ENCODE measurements at regions not wholly inside any gene's neighbourhood (a gene's known extent, or its start where the extent isn't known, plus 50 kb on each side); places are given as distances from the start of the nearest gene placed in this dataset.

GRCh38 chr5:159398936-159399335, 68.6 kb upstream of the IL12B start (continued):
- no peak for TF ChIP-seq REST (IDR thresholded peaks at IDR 0.05)

GRCh38 chr5:159400476-159400875, 70.2 kb upstream of the IL12B start:
- Histone ChIP-seq H3K9ac (ENCODE audit: low read depth in 1 of 2, low read length in 2 of 2) (no peak overlapping the region), H3K9me3 (ENCODE audit: control insufficient read depth in 4 of 4, low read length in 3 of 4) (no peaks in the 10 kb centered on the region), H3K27me3 (ENCODE audit: control insufficient read depth in 4 of 4, insufficient read depth in 4 of 4, low read length in 3 of 4) (peaks cover 0 to 3% (median 0%) of the 10 kb centered on the region in 4 donors), H3K36me3 (ENCODE audit: control insufficient read depth in 4 of 4, insufficient read depth in 3 of 4, low read depth in 1 of 4, low read length in 3 of 4) (no peaks in the 10 kb centered on the region), H3K4me1 (ENCODE audit: control insufficient read depth in 4 of 4, insufficient read depth in 4 of 4, low read length in 3 of 4) (no peaks in the 10 kb centered on the region), H3K4me3 (ENCODE audit: low read depth in 1 of 3, low read length in 3 of 3) (no peak overlapping the region), H3K27ac (ENCODE audit: low read depth in 1 of 2, low read length in 2 of 2) (no peak overlapping the region)
- WGBS: 71% methylated on average over 3 of the region's 3 CpGs
- no peak for DNase-seq (ENCODE audit: low spot score)
- TF ChIP-seq YY1 (IDR thresholded peaks at IDR 0.05): no peak
- TF ChIP-seq SP1 (IDR thresholded peaks at IDR 0.05): no peak
- TF ChIP-seq NR2F2 (IDR thresholded peaks at IDR 0.05): no peak
- no peak for TF ChIP-seq REST (IDR thresholded peaks at IDR 0.05)
- TF ChIP-seq FOXA1 (IDR thresholded peaks at IDR 0.05): no peak
- no peak for TF ChIP-seq CTCF (IDR thresholded peaks at IDR 0.05; ENCODE audit: low read depth, low read length, missing input control)
- TF ChIP-seq HNF4A (conservative IDR thresholded peaks at IDR 0.05): no peak
- TF ChIP-seq RAD21 (IDR thresholded peaks at IDR 0.05): no peak
- no peak for TF ChIP-seq RXRA (IDR thresholded peaks at IDR 0.05)
- no peak for TF ChIP-seq ZBTB33 (IDR thresholded peaks at IDR 0.05)
- no peak for TF ChIP-seq ATF3 (IDR thresholded peaks at IDR 0.05)
- no peak for TF ChIP-seq JUND (IDR thresholded peaks at IDR 0.05)
- no peak for TF ChIP-seq EGR1 (IDR thresholded peaks at IDR 0.05; ENCODE audit: low read depth in 2 of 2)
- TF ChIP-seq HNF4G (IDR thresholded peaks at IDR 0.05): no peak
- TF ChIP-seq GABPA (IDR thresholded peaks at IDR 0.05 in 1 of 2, conservative IDR thresholded peaks at IDR 0.05 in 1 of 2): no peak
